Activated CD8-positive, alpha-beta T cell treated with anti-CD3 and anti-CD28 coated beads for 36 hours (primary cell): ENCODE measurements at regions not wholly inside any gene's neighbourhood (a gene's known extent, or its start where the extent isn't known, plus 50 kb on each side); places are given as distances from the start of the nearest gene placed in this dataset.

ENCODE experiments used
- ATAC-seq: fragments of 200-7000 bp; cut with Tn5 transposase; one replicate; pipeline ENCODE4 v1.10.0; 2021; ENCODE audit warnings: mild to moderate bottlenecking, moderate library complexity
- CTCF ChIA-PET: fragments of 350-600 bp; sonication (Branson Sonifier 250); formaldehyde crosslinking; loops from one replicate; lab custom pipeline; 2021; ENCODE audit warnings: antibody characterized with exemption; lab: Charles Lee
- POLR2A ChIA-PET: fragments of 350-600 bp; sonication (Branson Sonifier 250); formaldehyde crosslinking; loops from one replicate; lab custom pipeline; 2021; ENCODE audit warnings: antibody characterized with exemption; lab: Charles Lee
- DNase-seq: peaks from one replicate; pipeline ENCODE4 v3.0.0-alpha.2; 2020
- H3K27ac Mint-ChIP-seq: one replicate; pipeline ENCODE4 v1.8.0; 2021; ENCODE audit warnings: mild to moderate bottlenecking, mixed read lengths
- H3K27me3 Mint-ChIP-seq: one replicate; pipeline ENCODE4 v1.8.0; 2021; ENCODE audit warnings: mixed read lengths
- H3K36me3 Mint-ChIP-seq: one replicate; pipeline ENCODE4 v1.8.0; 2021; ENCODE audit warnings: low read depth, mixed read lengths
- H3K4me1 Mint-ChIP-seq: one replicate; pipeline ENCODE4 v1.8.0; 2021; ENCODE audit warnings: low read depth, mixed read lengths
- H3K4me3 Mint-ChIP-seq: one replicate; pipeline ENCODE4 v1.8.0; 2021; ENCODE audit warnings: mild to moderate bottlenecking, moderate library complexity, mixed read lengths
- H3K9me3 Mint-ChIP-seq: one replicate; pipeline ENCODE4 v1.8.0; 2021; ENCODE audit warnings: mixed read lengths
- CTCF ChIP-seq: fragments of 200-600 bp; IDR thresholded peaks from one replicate; pipeline ENCODE4 v1.8.0; 2022; ENCODE audit warnings: antibody characterized with exemption, mild to moderate bottlenecking
- intact Hi-C: fragments of 100-400 bp; cut with micrococcal nuclease; formaldehyde crosslinking; loops from one replicate; pipeline ENCODE4 v1.10.0; 2022

GRCh38 chrX:110421500-110422455 lies 63.1 kb downstream of the RTL9 start:
- POLR2A ChIA-PET = no interaction called here
- CTCF ChIA-PET = interaction anchor here (0.7 to 22.7 kb wide), 4 partner anchors 9 to 431 kb away, joined by 3 to 449 read pairs (median 4); no protein-coding TSS in a partner anchor
- no peak overlapping the region for H3K27ac Mint-ChIP-seq
- TF ChIP-seq CTCF = no peak
- DNase-seq (no peak), ATAC-seq (no peak)
- no peaks in the 10 kb centered on the region for H3K36me3 Mint-ChIP-seq
- no peak overlapping the region for H3K4me3 Mint-ChIP-seq
- H3K27me3 Mint-ChIP-seq = peaks cover 2% of the 10 kb centered on the region
- H3K9me3 Mint-ChIP-seq = no peaks in the 10 kb centered on the region
- no peaks in the 10 kb centered on the region for H3K4me1 Mint-ChIP-seq
- intact Hi-C loops = no loop called here

GRCh38 chrX:110425222-110426154 lies 66.8 kb downstream of the RTL9 start:
- DNase-seq = no peak
- CTCF ChIA-PET = interaction anchor here (1.3 to 2.8 kb wide), 3 partner anchors 10 to 17 kb away, joined by 4 to 8 read pairs (median 7); no protein-coding TSS in a partner anchor
- ATAC-seq = no peak
- TF ChIP-seq CTCF = no peak
- Mint-ChIP-seq H3K27ac (no peak overlapping the region), H3K36me3 (no peaks in the 10 kb centered on the region), H3K27me3 (peaks cover 2% of the 10 kb centered on the region), H3K4me3 (no peak overlapping the region), H3K4me1 (no peaks in the 10 kb centered on the region), H3K9me3 (no peaks in the 10 kb centered on the region)
- POLR2A ChIA-PET = no interaction called here
- intact Hi-C loops = no loop called here

GRCh38 chrX:110426155-110426504 lies 67.5 kb downstream of the RTL9 start:
- Mint-ChIP-seq H3K36me3 (no peaks in the 10 kb centered on the region), H3K4me3 (no peak overlapping the region), H3K27ac (no peak overlapping the region), H3K27me3 (peaks cover 1% of the 10 kb centered on the region), H3K9me3 (no peaks in the 10 kb centered on the region), H3K4me1 (no peaks in the 10 kb centered on the region)
- no peak for DNase-seq
- ChIA-PET CTCF (interaction anchor here (1.4 to 2.8 kb wide), 2 partner anchors 10 to 13 kb away, joined by 7 to 8 read pairs; no protein-coding TSS in a partner anchor), POLR2A (no interaction called here)
- intact Hi-C loops = no loop called here
- no peak for ATAC-seq
- TF ChIP-seq CTCF = no peak

- no peak for TF ChIP-seq CTCF
- H3K4me3 Mint-ChIP-seq = no peak overlapping the region
- intact Hi-C loops = no loop called here
- CTCF ChIA-PET = no interaction called here
- no peaks in the 10 kb centered on the region for H3K4me1 Mint-ChIP-seq
- no peaks in the 10 kb centered on the region for H3K27me3 Mint-ChIP-seq
- POLR2A ChIA-PET = no interaction called here
- ATAC-seq (no peak), DNase-seq (no peak)
- H3K9me3 Mint-ChIP-seq = no peaks in the 10 kb centered on the region
- H3K27ac Mint-ChIP-seq = no peak overlapping the region
- no peaks in the 10 kb centered on the region for H3K36me3 Mint-ChIP-seq
These were observed 68.4 kb downstream of the RTL9 start for GRCh38 chrX:110427076-110427475.
